IMR-90 (cell line): ENCODE measurements at regions not wholly inside any gene's neighbourhood (a gene's known extent, or its start where the extent isn't known, plus 50 kb on each side); places are given as distances from the start of the nearest gene placed in this dataset.

Experiments used
- ATAC-seq: fragments of 200-7000 bp; cut with Tn5 transposase; 2 replicates; pipeline ENCODE4 v1.9.1; 2020; ENCODE audit warnings: low read depth, mild to moderate bottlenecking, moderate library complexity
- BruUV-seq: library from RNA; stranded (reverse); fragments of 400-500 nt; replicated peaks from 2 replicates; lab custom pipeline; 2021; lab: Mats Ljungman, UMichigan
- CTCF ChIA-PET: fragments of 300-600 bp; formaldehyde crosslinking; extraction: SDS; loops from one replicate; lab custom pipeline; 2021; ENCODE audit warnings: antibody characterized with exemption; lab: Yijun Ruan, JAX
- POLR2A ChIA-PET: fragments of 300-600 bp; sonication (Branson Sonifier 250); formaldehyde crosslinking; loops from one replicate; lab custom pipeline; 2022; ENCODE audit warnings: antibody characterized with exemption; ENCODE audit not compliant: unreplicated experiment; lab: Charles Lee
- DNase-seq: peaks from one replicate; pipeline ENCODE4 v3.0.0; 2013
- H2AFZ ChIP-seq: replicated peaks from 2 replicates; pipeline ENCODE3; 2013; ENCODE audit warnings: low read length, mild to moderate bottlenecking; ENCODE audit not compliant: poor library complexity
- H2AK5ac ChIP-seq: 2 replicates; pipeline ENCODE4 v1.6.1; 2013; ENCODE audit warnings: low read depth, low read length, inconsistent platforms
- H2AK9ac ChIP-seq: replicated peaks from 2 replicates; pipeline ENCODE3; 2013; ENCODE audit warnings: mild to moderate bottlenecking, low read depth, low read length, moderate library complexity; ENCODE audit not compliant: poor library complexity
- H2BK120ac ChIP-seq: 2 replicates; pipeline ENCODE4 v1.6.1; 2013; ENCODE audit warnings: low read depth, low read length, inconsistent platforms
- H2BK15ac ChIP-seq: 3 replicates; pipeline ENCODE4 v1.6.1; 2013; ENCODE audit warnings: low read depth, low read length, inconsistent platforms
- H2BK20ac ChIP-seq: 2 replicates; pipeline ENCODE4 v1.6.1; 2013; ENCODE audit warnings: low read depth, mild to moderate bottlenecking, inconsistent platforms, low read length, moderate library complexity
- H2BK5ac ChIP-seq: 2 replicates; pipeline ENCODE4 v1.6.1; 2013; ENCODE audit warnings: mild to moderate bottlenecking, low read depth, low read length, inconsistent platforms; ENCODE audit not compliant: poor library complexity, severe bottlenecking
- H3K14ac ChIP-seq: replicated peaks from 2 replicates; pipeline ENCODE4 v1.6.1; 2013; ENCODE audit warnings: low read depth, low read length, inconsistent platforms
- H3K18ac ChIP-seq: 2 replicates; pipeline ENCODE4 v1.6.1; 2013; ENCODE audit warnings: low read depth, low read length, control low read depth
- H3K23ac ChIP-seq: 2 replicates; pipeline ENCODE4 v1.6.1; 2013; ENCODE audit warnings: low read depth, low read length, inconsistent platforms
- H3K27ac ChIP-seq: 2 replicates; pipeline ENCODE4 v1.5.1; 2013; ENCODE audit warnings: mild to moderate bottlenecking, control low read depth, low read length; ENCODE audit not compliant: insufficient read depth
- H3K27me3 ChIP-seq: 2 replicates; pipeline ENCODE4 v1.6.1; 2013; ENCODE audit warnings: low read length; ENCODE audit not compliant: control insufficient read depth, insufficient read depth
- H3K36me3 ChIP-seq: 2 replicates; pipeline ENCODE4 v1.6.1; 2013; ENCODE audit warnings: low read length, mixed read lengths; ENCODE audit not compliant: control insufficient read depth, insufficient read depth
- H3K4ac ChIP-seq: 2 replicates; pipeline ENCODE4 v1.6.1; 2013; ENCODE audit warnings: low read depth, low read length, inconsistent platforms
- H3K4me1 ChIP-seq: 2 replicates; pipeline ENCODE4 v1.6.1; 2013; ENCODE audit warnings: low read length, mixed read lengths; ENCODE audit not compliant: control insufficient read depth, insufficient read depth
- H3K4me2 ChIP-seq: 2 replicates; pipeline ENCODE4 v1.6.1; 2013; ENCODE audit warnings: low read depth, mild to moderate bottlenecking, control low read depth, low read length, moderate library complexity
- H3K4me3 ChIP-seq: 2 replicates; pipeline ENCODE4 v1.5.1; 2013; ENCODE audit warnings: low read depth, mild to moderate bottlenecking, control low read depth, low read length, moderate library complexity; ENCODE audit not compliant: insufficient read depth
- H3K56ac ChIP-seq: 2 replicates; pipeline ENCODE4 v1.6.1; 2013; ENCODE audit warnings: low read length, inconsistent platforms; ENCODE audit not compliant: insufficient read depth; ENCODE audit errors: extremely low read depth
- H3K79me1 ChIP-seq, 2 experiments: 2 replicates each; pipeline ENCODE4 v1.6.1; 2013; ENCODE audit warnings: low read length in 2 of 2, inconsistent platforms in 1 of 2, low read depth in 1 of 2
- H3K9ac ChIP-seq: 2 replicates; pipeline ENCODE4 v1.6.1; 2013; ENCODE audit warnings: low read depth, low read length, control low read depth
- H3K9me1 ChIP-seq: 2 replicates; pipeline ENCODE4 v1.6.1; 2013; ENCODE audit warnings: low read length, inconsistent platforms; ENCODE audit not compliant: insufficient read depth
- H3K9me3 ChIP-seq: 2 replicates; pipeline ENCODE4 v1.6.1; 2013; ENCODE audit warnings: low read length; ENCODE audit not compliant: control insufficient read depth, insufficient read depth
- H4K20me1 ChIP-seq: 2 replicates; pipeline ENCODE4 v1.6.1; 2013; ENCODE audit warnings: low read length, inconsistent platforms; ENCODE audit not compliant: insufficient read depth
- H4K5ac ChIP-seq: 2 replicates; pipeline ENCODE4 v1.6.1; 2013; ENCODE audit warnings: mild to moderate bottlenecking, low read depth, low read length, control low read depth
- H4K8ac ChIP-seq, 2 experiments: 2 replicates each; pipeline ENCODE4 v1.6.1; 2013; ENCODE audit warnings: low read depth in 2 of 2, low read length in 2 of 2, control low read depth in 1 of 2, inconsistent platforms in 1 of 2
- H4K91ac ChIP-seq: 2 replicates; pipeline ENCODE4 v1.6.1; 2013; ENCODE audit warnings: low read depth, low read length, inconsistent platforms; ENCODE audit not compliant: insufficient read depth
- BHLHE40 ChIP-seq: fragments of 150-350 bp; IDR thresholded peaks from 2 replicates; pipeline ENCODE4 v1.6.1; 2016; ENCODE audit warnings: mild to moderate bottlenecking, low read depth, low read length
- CHD1 ChIP-seq: IDR thresholded peaks from 2 replicates; pipeline ENCODE4 v1.6.1; 2012; ENCODE audit warnings: low read depth, low read length, improper control_type of control experiment
- FOS ChIP-seq: fragments of 150-350 bp; IDR thresholded peaks from 2 replicates; pipeline ENCODE4 v1.6.1; 2016; ENCODE audit warnings: low read depth, low read length
- MXI1 ChIP-seq: IDR thresholded peaks from 2 replicates; pipeline ENCODE4 v1.6.1; 2012; ENCODE audit warnings: low read depth, mild to moderate bottlenecking, low read length, moderate library complexity, borderline replicate concordance
- NFE2L2 ChIP-seq: fragments of 150-350 bp; IDR thresholded peaks from 2 replicates; pipeline ENCODE4 v1.6.1; 2016; ENCODE audit warnings: low read depth, mild to moderate bottlenecking, low read length
- RAD21 ChIP-seq: IDR thresholded peaks from 2 replicates; pipeline ENCODE4 v1.6.1; 2012; ENCODE audit warnings: low read length, improper control_type of control experiment
- RCOR1 ChIP-seq: IDR thresholded peaks from 2 replicates; pipeline ENCODE4 v1.6.1; 2012; ENCODE audit warnings: mild to moderate bottlenecking, low read length, improper control_type of control experiment; ENCODE audit not compliant: insufficient replicate concordance
- RFX5 ChIP-seq: IDR thresholded peaks from 2 replicates; pipeline ENCODE4 v1.8.0; 2012; ENCODE audit warnings: low read depth, mild to moderate bottlenecking, low read length, moderate library complexity
- WGBS, 2 experiments: methylation state at CpG; one replicate each; pipeline versions ENCODE4 v1.1.5 to v1.1.7; 2013; ENCODE audit warnings: missing lambda C conversion rate in 2 of 2; ENCODE audit not compliant: insufficient read length in 1 of 2; ENCODE audit errors: extremely low coverage in 2 of 2; 5-methylcytosine and 5-hydroxymethylcytosine counted together
- dilution Hi-C: fragments of 300-500 bp; cut with HindIII; formaldehyde crosslinking; loops from one replicate; pipeline ENCODE4 v1.14.3; 2018; ENCODE audit warnings: low sequenced_read_pairs; ENCODE audit not compliant: unreplicated experiment
- in situ Hi-C: fragments of 300-500 bp; cut with MboI; formaldehyde crosslinking; loops from 3 replicates; pipeline ENCODE4 v1.14.3; 2019; ENCODE audit warnings: low sequenced_read_pairs, inconsistent platforms, mixed read lengths
- intact Hi-C: fragments of 100-400 bp; cut with micrococcal nuclease; formaldehyde crosslinking; loops from 2 replicates; pipeline ENCODE4 v1.10.0; 2022
- TF ChIP-seq, protein P1 (sequence below): fragments of 150-350 bp; IDR thresholded peaks from 2 replicates; pipeline ENCODE4 v1.6.1; 2017; ENCODE audit warnings: mild to moderate bottlenecking, antibody characterized with exemption, low read length, low read depth

DNA sequence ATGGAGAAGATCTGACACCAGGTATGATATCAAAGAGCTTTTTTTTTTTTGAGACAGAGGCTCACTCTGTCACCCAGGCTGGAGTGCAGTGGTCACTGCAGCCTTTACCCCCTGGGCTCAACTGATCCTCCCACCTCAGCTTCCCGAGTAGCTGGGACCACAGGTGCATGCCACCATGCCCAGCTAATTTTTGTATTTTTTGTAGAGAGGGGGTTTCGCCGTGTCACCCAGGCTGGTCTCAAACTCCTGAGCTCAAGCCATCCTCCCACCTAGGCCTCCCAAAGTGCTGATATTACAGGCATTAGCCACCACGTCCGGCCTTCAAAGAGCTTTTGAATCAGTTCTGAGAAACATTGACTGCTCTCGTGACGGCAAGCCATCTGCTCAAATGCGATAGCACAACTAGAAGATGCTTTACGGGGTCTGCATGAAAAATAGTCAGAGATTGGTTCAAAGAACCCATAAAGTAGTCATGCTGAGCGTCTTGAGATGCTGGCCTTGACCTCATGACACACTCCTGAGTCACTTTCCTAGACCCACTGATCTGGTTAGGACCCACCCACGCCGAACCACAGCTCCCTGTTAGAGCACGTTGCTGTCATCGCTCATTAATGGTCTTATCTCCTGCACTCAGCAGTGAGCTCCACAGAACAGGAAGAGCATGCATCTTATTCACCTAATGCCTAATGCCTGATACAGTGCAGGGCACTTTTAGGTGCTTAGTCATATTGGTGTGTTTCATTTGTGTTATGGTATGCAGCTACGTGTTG is 57.0 kb upstream of the NR2F2 start (continued):
- TF ChIP-seq, protein P1, sequence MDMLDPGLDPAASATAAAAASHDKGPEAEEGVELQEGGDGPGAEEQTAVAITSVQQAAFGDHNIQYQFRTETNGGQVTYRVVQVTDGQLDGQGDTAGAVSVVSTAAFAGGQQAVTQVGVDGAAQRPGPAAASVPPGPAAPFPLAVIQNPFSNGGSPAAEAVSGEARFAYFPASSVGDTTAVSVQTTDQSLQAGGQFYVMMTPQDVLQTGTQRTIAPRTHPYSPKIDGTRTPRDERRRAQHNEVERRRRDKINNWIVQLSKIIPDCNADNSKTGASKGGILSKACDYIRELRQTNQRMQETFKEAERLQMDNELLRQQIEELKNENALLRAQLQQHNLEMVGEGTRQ = peak; percentile 25; the same call in 1 of the 2 replicates
- TF ChIP-seq NFE2L2 (peak; percentile 48), FOS (peak; percentile 95)

DNA sequence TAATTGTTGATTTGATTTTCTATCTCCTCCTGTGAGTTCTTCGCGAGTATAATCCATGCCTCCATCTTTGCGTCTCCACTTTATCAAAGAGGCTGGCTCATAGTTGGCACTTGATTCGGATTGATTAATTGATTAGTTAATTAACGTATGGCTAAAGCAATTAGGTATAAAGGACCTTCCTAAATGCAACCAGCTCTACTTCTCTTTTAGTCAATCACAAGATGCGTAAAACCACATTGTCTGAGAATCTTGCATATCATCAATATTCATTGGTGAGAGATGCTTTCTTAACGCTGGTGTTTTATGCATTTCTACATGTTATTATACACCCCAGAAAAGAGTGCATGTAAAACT is 56.4 kb upstream of the NR2F2 start:
- intact Hi-C loops = loop anchor here (2.0 to 5.0 kb wide), 2 partner anchors 53 to 1017 kb away; no protein-coding TSS in a partner anchor
- no CpG with 5 or more reads among the region's 7 CpGs for WGBS, 2 experiments
- no peak for ATAC-seq
- Histone ChIP-seq H4K5ac (peak overlapping the region; percentile 43; the same call in 1 of the 2 replicates), H2BK15ac (no peak overlapping the region), H3K4me3 (no peak overlapping the region), H3K4me1 (peaks cover 17% of the 10 kb centered on the region), H3K27me3 (no peaks in the 10 kb centered on the region), H4K8ac (peak overlapping the region in 1 of 2 experiments; percentile 71; a peak in 2 of 4 replicates), H4K91ac (peak overlapping the region; percentile 0; the same call in 1 of the 2 replicates), H2BK120ac (peak overlapping the region; percentile 74), H3K23ac (peak overlapping the region; percentile 28; the same call in 1 of the 2 replicates), H3K9ac (no peak overlapping the region), H3K9me1 (peaks cover 5% of the 10 kb centered on the region), H2AFZ (no peak overlapping the region), H3K4me2 (peak overlapping the region; percentile 29; the same call in 1 of the 2 replicates), H3K79me1 (peaks cover 5 to 24% of the 10 kb centered on the region in 2 experiments; a peak in 3 of 4 replicates), H3K36me3 (peaks cover 5% of the 10 kb centered on the region; the same call in 1 of the 2 replicates), H3K56ac (no peak overlapping the region; the same call in 1 of the 2 replicates), H3K27ac (no peak overlapping the region), H2AK5ac (0 out of 2 replicates have a peak overlapping the region, but pooled peaks have one; percentile 1), H4K20me1 (no peaks in the 10 kb centered on the region), H2BK5ac (peak overlapping the region; percentile 95), H3K18ac (peak overlapping the region; percentile 14), H2AK9ac (no peak overlapping the region), H3K9me3 (no peaks in the 10 kb centered on the region), H2BK20ac (peak overlapping the region; percentile 89), H3K14ac (peak overlapping the region; percentile 12; the same call in 1 of the 2 replicates), H3K4ac (peak overlapping the region; percentile 67; the same call in 1 of the 2 replicates)
- in situ Hi-C loops = no loop called here
- dilution Hi-C loops = no loop called here
- DNase-seq = no peak
- TF ChIP-seq, protein P1 = no peak
- no peak for TF ChIP-seq RCOR1
- TF ChIP-seq CHD1 = no peak
- TF ChIP-seq RFX5 = no peak
- TF ChIP-seq BHLHE40 = no peak
- no peak for TF ChIP-seq RAD21
- no peak for TF ChIP-seq MXI1
- ChIA-PET CTCF (interaction anchor here (1.1 to 1.8 kb wide), 2 partner anchors 10 to 53 kb away, joined by 3 to 5 read pairs; no protein-coding TSS in a partner anchor), POLR2A (interaction anchor here (0.7 kb wide), 1 partner anchor 11 kb away, joined by 10 read pairs; no protein-coding TSS in a partner anchor)
- no TSS peak for BruUV-seq
